ENCODE measurements at regions not wholly inside any gene's neighbourhood (a gene's known extent, or its start where the extent isn't known, plus 50 kb on each side); places are given as distances from the start of the nearest gene placed in this dataset.

- TF ChIP-seq, protein P1, sequence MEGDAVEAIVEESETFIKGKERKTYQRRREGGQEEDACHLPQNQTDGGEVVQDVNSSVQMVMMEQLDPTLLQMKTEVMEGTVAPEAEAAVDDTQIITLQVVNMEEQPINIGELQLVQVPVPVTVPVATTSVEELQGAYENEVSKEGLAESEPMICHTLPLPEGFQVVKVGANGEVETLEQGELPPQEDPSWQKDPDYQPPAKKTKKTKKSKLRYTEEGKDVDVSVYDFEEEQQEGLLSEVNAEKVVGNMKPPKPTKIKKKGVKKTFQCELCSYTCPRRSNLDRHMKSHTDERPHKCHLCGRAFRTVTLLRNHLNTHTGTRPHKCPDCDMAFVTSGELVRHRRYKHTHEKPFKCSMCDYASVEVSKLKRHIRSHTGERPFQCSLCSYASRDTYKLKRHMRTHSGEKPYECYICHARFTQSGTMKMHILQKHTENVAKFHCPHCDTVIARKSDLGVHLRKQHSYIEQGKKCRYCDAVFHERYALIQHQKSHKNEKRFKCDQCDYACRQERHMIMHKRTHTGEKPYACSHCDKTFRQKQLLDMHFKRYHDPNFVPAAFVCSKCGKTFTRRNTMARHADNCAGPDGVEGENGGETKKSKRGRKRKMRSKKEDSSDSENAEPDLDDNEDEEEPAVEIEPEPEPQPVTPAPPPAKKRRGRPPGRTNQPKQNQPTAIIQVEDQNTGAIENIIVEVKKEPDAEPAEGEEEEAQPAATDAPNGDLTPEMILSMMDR (optimal IDR thresholded peaks at IDR 0.05 in 1 of 3, IDR thresholded peaks at IDR 0.05 in 1 of 3, conservative IDR thresholded peaks at IDR 0.05 in 1 of 3; ENCODE audit: extremely low read depth in 1 of 3, insufficient read depth in 2 of 3, low read length in 3 of 3) = no peak
- no peak for TF ChIP-seq EZH2 (IDR thresholded peaks at IDR 0.05; ENCODE audit: low read length)
Measured at GRCh38 chr5:53173083-53173482, 63.5 kb upstream of the MOCS2 start.

Measured in keratinocyte (primary cell).